ENCODE measurements at regions not wholly inside any gene's neighbourhood (a gene's known extent, or its start where the extent isn't known, plus 50 kb on each side); places are given as distances from the start of the nearest gene placed in this dataset.

DNA sequence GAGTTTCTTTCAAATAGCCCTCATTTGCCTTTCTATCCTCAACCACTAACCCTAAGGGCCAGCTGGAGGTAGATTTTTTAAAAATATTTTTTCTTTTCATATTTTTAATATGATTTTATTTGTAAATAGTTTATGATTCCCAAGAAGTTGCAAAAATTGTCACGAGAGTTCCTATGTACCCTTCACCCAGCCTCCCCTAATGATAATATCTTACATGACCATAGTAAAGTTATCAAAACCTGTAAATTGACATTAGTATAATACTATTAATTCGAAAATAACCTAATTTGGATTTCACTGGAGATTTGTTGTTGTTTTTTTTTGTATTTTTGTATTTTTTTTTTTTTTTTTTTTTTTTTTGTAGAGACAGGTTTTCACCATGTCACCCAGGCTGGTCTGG is 495.5 kb downstream of the MIAT start:
- H3K23me2 ChIP-seq (ENCODE audit: low read depth, low read length) = no peaks in the 10 kb centered on the region
- H3K4me3 ChIP-seq (ENCODE audit: extremely low read depth in 1 of 4, insufficient read depth in 2 of 4, low read depth in 3 of 4, low read length in 4 of 4) = no peak overlapping the region
- no peak overlapping the region for H2BK120ac ChIP-seq (replicated peaks; ENCODE audit: low read depth, low read length)
- ChIA-PET POLR2A (ENCODE audit: partially characterized antibody) (no interaction called here), CTCF (ENCODE audit: partially characterized antibody) (interaction anchor here (2.2 to 2.7 kb wide), 3 partner anchors 15 to 363 kb away, joined by 6 to 13 read pairs (median 7); no protein-coding TSS in a partner anchor)
- no peaks in the 10 kb centered on the region; a peak in 1 of 7 replicates for H3K4me1 ChIP-seq (replicated peaks in 1 of 4; ENCODE audit: control insufficient read depth in 3 of 4, insufficient read depth in 4 of 4, low read length in 3 of 4)
- H3K27ac ChIP-seq (ENCODE audit: low read depth, low read length) = no peak overlapping the region
- no peak overlapping the region for H4K91ac ChIP-seq (replicated peaks; ENCODE audit: insufficient read length, low read length)
- H3K9me3 ChIP-seq (ENCODE audit: insufficient read depth in 2 of 2, low read depth in 1 of 2, low read length in 1 of 2) = peaks cover 0 to 2% of the 10 kb centered on the region in 2 experiments; a peak in 1 of 4 replicates
- H3K36me3 ChIP-seq (ENCODE audit: control insufficient read depth in 2 of 4, insufficient read depth in 4 of 4, low read length in 3 of 4) = no peaks in the 10 kb centered on the region
- H2BK5ac ChIP-seq (ENCODE audit: low read depth, low read length) = no peak overlapping the region
- FAIRE-seq = no peak
- H2AFZ ChIP-seq (ENCODE audit: low read length) = no peak overlapping the region
- no peak overlapping the region for H4K5ac ChIP-seq (ENCODE audit: insufficient read length, low read depth, low read length)
- H2BK15ac ChIP-seq (ENCODE audit: low read length) = no peak overlapping the region
- no peak overlapping the region for H2AK5ac ChIP-seq (ENCODE audit: low read depth, low read length)
- no peaks in the 10 kb centered on the region for H3K27me3 ChIP-seq (replicated peaks in 1 of 4; ENCODE audit: control insufficient read depth in 3 of 4, extremely low read depth in 1 of 4, insufficient read depth in 3 of 4, low read length in 3 of 4)
- 88% methylated on average over 2 of the region's 2 CpGs; no CpG with 5 or more reads in 1 of the 2 experiments for WGBS, 2 experiments (ENCODE audit: extremely low coverage in 1 of 2, insufficient coverage in 1 of 2, insufficient read length in 1 of 2, insufficient replicate concordance in 2 of 2, low coverage in 1 of 2, low lambda C conversion rate in 2 of 2, missing lambda C conversion rate in 1 of 2)
- DNase-seq (ENCODE audit: low read depth in 1 of 2, low spot score in 2 of 2) = no peak
- no peaks in the 10 kb centered on the region for H3K79me1 ChIP-seq (ENCODE audit: low read depth, low read length)
- no peak overlapping the region for H3K4ac ChIP-seq (replicated peaks; ENCODE audit: insufficient read length, low read depth, low read length)
- H3K56ac ChIP-seq (replicated peaks; ENCODE audit: insufficient read length, low read depth, low read length) = no peak overlapping the region
- no peak overlapping the region for H3K18ac ChIP-seq (ENCODE audit: extremely low read depth, low read length)
- H3K23ac ChIP-seq (ENCODE audit: insufficient read length) = no peak overlapping the region
- no peak overlapping the region for H2BK12ac ChIP-seq (ENCODE audit: low read depth, low read length)
- no peak overlapping the region for H3K14ac ChIP-seq (ENCODE audit: insufficient read length)
- no peak overlapping the region for H3K4me2 ChIP-seq (ENCODE audit: insufficient read depth in 1 of 2, low read depth in 2 of 2, low read length in 2 of 2)
- no peaks in the 10 kb centered on the region for H3K79me2 ChIP-seq (ENCODE audit: control insufficient read depth in 1 of 2, insufficient read depth in 2 of 2, low read length in 2 of 2)
- H4K20me1 ChIP-seq (replicated peaks in 1 of 2; ENCODE audit: control insufficient read depth in 1 of 2, insufficient read depth in 2 of 2, low read length in 2 of 2) = no peaks in the 10 kb centered on the region
- no peak overlapping the region for H2BK20ac ChIP-seq (ENCODE audit: low read length)
- no peak overlapping the region for H3K9ac ChIP-seq (replicated peaks in 1 of 4; ENCODE audit: extremely low read depth in 1 of 4, low read depth in 3 of 4, low read length in 3 of 4)
- no peak overlapping the region for H4K8ac ChIP-seq (ENCODE audit: extremely low read depth, insufficient read depth, low read length)
- TF ChIP-seq CBX5 (IDR thresholded peaks at IDR 0.05; ENCODE audit: low read depth, low read length) (no peak), NRF1 (IDR thresholded peaks at IDR 0.05; ENCODE audit: low read depth, low read length) (no peak), HDAC6 (IDR thresholded peaks at IDR 0.05; ENCODE audit: low read depth, low read length) (no peak), SP4 (IDR thresholded peaks at IDR 0.05; ENCODE audit: low read length) (no peak), POLR2AphosphoS5 (IDR thresholded peaks at IDR 0.05; ENCODE audit: low read depth, low read length) (no peak), CBX8 (IDR thresholded peaks at IDR 0.05; ENCODE audit: borderline replicate concordance, low read depth, low read length) (no peak), JUND (IDR thresholded peaks at IDR 0.05; ENCODE audit: low read length) (no peak), SP2 (IDR thresholded peaks at IDR 0.05; ENCODE audit: low read length) (no peak), EGR1 (IDR thresholded peaks at IDR 0.05; ENCODE audit: borderline replicate concordance, low read depth, low read length) (no peak), RBBP5 (IDR thresholded peaks at IDR 0.05; ENCODE audit: borderline replicate concordance, low read depth, low read length) (no peak), BCL11A (IDR thresholded peaks at IDR 0.05; ENCODE audit: low read depth in 2 of 2, low read length in 2 of 2) (no peak), KDM5A (IDR thresholded peaks at IDR 0.05; ENCODE audit: low read length) (no peak), CREB1 (IDR thresholded peaks at IDR 0.05) (no peak), NANOG (IDR thresholded peaks at IDR 0.05; ENCODE audit: insufficient read depth, low read depth, low read length, poor library complexity, severe bottlenecking) (no peak)
- TF ChIP-seq, protein P1, sequence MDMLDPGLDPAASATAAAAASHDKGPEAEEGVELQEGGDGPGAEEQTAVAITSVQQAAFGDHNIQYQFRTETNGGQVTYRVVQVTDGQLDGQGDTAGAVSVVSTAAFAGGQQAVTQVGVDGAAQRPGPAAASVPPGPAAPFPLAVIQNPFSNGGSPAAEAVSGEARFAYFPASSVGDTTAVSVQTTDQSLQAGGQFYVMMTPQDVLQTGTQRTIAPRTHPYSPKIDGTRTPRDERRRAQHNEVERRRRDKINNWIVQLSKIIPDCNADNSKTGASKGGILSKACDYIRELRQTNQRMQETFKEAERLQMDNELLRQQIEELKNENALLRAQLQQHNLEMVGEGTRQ (IDR thresholded peaks at IDR 0.05; ENCODE audit: low read length) = no peak

Data from H1 (cell line).